ENCODE measurements at regions not wholly inside any gene's neighbourhood (a gene's known extent, or its start where the extent isn't known, plus 50 kb on each side); places are given as distances from the start of the nearest gene placed in this dataset.
"Not testable (repeated sequence)": the region's sequence is repeated elsewhere in the genome, so short reads cannot be mapped to it uniquely, and the experiment has no call there.

DNA sequence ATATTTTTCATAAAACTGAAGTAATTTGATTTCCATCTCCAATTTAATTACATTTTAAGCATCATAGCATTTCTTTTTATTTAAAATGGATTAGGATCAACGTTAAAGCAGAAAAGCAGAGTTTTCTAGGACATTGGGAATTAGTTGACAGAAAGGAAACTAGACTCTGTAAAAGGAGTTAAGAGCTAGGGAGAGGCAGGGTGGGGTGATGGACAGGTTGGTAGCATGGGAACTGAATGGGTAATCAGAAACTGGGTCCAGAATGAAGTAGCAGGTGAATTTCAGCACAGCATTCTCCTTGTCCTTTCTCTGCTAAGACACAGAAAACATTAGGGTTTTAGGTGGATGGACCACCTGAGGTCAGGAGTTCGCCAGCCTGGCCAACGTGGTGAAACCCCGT lies 97.6 kb downstream of the ANAPC4 start:
- FAIRE-seq: no peak

DNA sequence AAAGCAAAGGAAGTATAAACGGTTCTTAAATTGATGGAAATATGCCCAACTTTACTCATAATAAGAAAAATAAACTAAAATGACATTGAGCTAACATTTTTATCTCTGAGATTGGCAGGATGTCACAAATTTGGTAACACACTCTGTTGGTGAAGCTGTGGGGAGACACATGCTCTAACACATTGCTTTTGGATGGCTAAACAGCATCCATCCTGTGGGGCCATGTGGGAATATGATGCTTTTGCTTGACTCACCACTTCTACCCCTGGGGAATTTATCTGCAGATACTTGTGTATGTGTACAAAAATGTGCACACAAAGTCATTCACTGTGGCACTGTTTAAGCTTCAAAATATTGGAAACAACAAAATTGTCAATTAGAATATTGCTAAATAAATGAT lies 100.2 kb downstream of the ANAPC4 start:
- no peak for FAIRE-seq

DNA sequence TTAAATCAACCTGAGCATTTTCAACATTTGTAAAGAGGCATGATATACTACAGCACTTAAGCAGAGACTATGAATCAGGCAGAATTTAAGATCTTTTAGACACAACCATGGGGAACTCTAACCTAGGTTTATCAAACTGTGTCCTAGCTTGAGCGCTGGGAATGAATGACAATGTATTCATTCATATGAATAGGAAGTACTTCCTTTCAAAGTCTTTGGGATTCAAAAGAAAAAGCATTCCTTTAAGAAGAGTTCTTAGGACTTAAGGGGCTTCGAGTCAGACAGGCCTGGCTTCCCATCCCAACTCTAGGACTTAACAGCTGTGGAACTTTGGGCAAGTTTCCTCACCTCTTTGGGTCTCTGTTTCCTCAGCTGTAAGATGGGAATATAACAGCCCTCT lies 104.6 kb downstream of the ANAPC4 start:
- FAIRE-seq: no peak

DNA sequence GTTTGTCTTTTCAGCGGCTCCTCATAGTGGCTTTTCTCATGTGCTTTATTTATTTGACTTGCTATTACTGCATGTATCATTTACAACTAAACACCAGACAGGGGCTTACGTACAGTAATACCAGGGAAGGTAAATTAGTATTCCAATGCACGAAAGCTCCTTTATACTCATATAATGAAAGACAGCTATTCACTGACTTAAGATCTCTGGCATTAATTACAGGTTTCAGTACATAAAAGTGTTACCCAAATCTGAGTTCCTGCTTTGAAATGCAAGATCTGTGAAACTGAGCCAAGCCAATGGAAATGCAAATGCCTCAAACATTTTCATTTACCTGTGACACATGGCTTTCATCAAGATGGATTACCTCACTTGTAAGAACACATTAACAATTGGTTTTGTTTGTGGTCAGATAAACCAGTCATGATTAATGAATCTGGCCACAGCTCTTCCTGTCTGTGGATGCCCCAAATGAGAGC lies 107.2 kb downstream of the ANAPC4 start:
- no peak for FAIRE-seq

GRCh38 chr4:25485104-25485503 lies 108.0 kb downstream of the ANAPC4 start:
- FAIRE-seq: no peak

- no peak for FAIRE-seq
These were observed 109.1 kb downstream of the ANAPC4 start for GRCh38 chr4:25486171-25486570.

GRCh38 chr4:25487155-25487554 lies 110.1 kb downstream of the ANAPC4 start:
- FAIRE-seq: no peak

- FAIRE-seq: no peak
These were observed 112.3 kb downstream of the ANAPC4 start for GRCh38 chr4:25489253-25489797.

GRCh38 chr4:25493466-25493865 lies 116.4 kb downstream of the ANAPC4 start:
- no peak for FAIRE-seq

DNA sequence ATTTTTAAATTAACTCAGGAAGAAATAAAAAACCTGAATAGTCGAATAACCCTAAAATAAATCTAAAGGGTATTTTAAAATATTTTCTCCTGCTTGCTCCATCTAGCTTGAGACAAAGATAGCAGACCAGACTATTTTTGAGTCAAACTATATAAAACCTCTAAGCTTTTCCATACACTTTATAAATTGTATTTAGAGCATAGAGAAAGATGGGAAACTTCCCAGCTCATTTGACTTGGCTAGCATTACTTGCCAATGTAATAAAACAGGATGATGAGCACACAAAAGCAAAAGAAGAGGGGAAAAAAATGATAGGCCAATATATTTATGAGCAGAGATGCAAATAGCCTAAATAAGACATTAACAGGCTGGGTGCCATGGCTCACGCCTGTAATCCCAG lies 117.1 kb downstream of the ANAPC4 start:
- no peak for FAIRE-seq

- no peak for FAIRE-seq
These were observed 123.7 kb downstream of the ANAPC4 start for GRCh38 chr4:25500626-25501316.

DNA sequence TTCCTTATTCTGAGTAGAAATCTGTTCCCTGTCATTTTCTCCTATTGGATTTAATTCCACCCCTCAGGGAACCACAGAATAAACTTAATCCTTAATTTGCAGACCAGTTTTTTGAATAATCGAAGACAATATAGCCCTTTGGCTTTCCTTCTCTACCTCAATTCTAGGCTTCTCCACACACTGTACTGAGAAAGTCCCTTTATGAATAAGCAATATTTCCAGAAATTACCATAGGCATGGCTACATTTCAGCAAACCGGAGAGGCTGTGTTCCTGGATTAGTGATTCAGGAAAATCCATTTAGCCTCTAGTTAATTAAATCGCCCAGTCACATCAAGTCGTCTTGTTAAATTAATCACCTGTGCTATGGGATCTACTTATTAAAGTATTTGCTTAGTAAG lies 125.1 kb downstream of the ANAPC4 start:
- no peak for FAIRE-seq

GRCh38 chr4:25503779-25504178 lies 126.7 kb downstream of the ANAPC4 start:
- no peak for FAIRE-seq

GRCh38 chr4:25504932-25505636 lies 128.0 kb downstream of the ANAPC4 start:
- FAIRE-seq: no peak

DNA sequence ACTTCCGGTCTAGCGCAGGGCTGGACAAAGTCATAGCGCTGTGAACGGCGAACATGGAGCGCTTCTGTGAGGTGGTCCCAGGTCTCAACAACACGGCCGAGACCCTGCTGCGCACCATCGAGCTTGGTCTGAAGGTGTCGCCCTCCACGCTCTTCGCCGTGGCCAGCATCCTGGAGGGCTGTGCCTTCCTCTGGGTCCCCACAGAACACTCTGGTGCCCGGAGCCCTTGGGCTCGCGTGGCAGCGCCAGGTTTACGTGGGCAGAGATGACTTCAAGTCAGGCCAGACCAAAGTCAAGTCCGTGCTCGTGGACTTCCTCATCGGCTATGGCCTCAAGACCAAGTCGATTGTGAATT lies 128.6 kb downstream of the ANAPC4 start:
- no peak for FAIRE-seq

DNA sequence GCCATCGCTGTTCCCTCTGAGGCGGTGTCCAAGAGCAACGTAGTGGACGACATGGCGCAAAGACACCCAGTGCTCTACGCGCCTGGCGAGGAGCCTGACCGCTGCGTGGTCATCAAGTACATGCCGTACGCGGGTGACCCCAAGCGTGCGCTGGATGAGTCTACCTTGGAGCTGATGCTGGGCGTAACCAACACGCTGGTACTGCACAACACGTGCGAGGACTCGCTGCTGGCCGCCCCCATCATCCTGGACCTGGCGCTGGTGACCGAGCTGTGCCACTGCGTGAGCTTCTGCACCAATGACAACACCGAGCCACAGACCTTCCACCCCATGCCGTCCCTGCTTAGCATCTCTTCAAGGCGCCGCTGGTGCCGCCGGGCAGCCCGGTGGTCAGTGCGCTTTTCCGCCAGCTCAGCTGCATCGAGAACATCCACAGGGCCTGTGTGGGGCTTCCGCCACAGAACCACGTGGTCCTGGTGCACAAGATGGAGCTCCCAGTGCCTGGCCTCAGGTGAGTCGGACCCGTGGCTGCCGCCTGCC lies 129.0 kb downstream of the ANAPC4 start:
- no peak for FAIRE-seq

GRCh38 chr4:25509646-25510045 lies 132.6 kb downstream of the ANAPC4 start:
- FAIRE-seq: no peak

- not testable (repeated sequence) for FAIRE-seq
These were observed 134.8 kb downstream of the ANAPC4 start for GRCh38 chr4:25511823-25512222.

DNA sequence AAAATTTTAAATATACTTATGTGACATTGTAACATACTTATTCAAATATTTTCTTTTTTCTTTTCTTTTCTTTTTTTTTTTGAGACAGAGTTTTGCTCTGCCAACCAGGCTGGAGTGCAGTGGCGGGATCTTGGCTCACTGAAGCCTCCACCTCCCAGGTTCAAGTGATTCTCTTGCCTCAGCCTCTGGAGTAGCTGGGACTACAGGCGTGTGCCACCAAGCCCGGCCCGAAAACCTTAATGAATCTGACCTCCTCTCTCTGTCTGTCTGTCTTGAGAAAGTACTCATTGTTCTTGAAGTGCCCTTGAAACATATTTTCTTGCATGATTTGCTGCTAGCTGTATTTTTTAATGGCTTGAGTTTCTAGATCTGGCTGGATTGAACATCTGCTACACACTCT lies 136.8 kb downstream of the ANAPC4 start:
- no peak for FAIRE-seq

DNA sequence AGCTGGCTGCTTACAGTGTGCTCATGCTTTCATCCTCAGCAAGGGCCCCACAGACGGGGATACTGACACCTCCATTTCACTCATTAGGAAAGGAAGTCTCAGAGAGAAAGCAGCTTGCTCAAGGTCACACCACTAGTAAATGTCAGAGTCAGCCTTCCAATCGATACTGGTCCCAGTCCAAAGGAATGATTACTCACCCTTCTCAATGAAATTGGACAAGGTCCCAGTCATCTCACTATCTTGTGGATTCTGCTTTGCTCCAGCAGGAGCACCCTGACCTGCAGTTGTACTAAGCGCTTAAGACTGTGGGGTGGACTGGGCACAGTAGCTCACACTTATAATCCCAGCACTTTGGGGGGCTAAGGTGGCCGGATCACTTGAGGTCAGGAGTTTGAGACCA lies 132.2 kb upstream of the SLC34A2 start:
- FAIRE-seq: no peak

- peak; percentile 91 for FAIRE-seq
These were observed 131.0 kb upstream of the SLC34A2 start for GRCh38 chr4:25524663-25525062.

GRCh38 chr4:25525896-25526295 lies 129.8 kb upstream of the SLC34A2 start:
- no peak for FAIRE-seq

DNA sequence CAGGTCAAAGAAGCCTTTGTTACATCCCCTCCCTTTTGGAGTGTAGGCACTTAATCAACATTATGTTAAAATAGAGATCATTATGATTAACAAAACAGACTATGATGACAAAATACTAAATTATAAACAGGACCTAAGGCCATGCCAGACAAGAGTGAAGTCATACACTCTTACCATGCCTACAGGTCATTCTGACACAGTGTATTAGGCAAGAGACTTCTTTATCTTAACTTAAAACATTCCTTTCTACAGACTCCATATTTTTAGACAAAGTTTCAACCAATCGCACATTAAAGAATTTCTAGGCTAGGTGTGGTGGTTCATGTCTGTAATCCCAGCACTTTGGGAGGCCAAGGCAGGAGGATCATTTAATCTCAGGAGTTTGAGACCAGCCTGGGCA lies 128.6 kb upstream of the SLC34A2 start:
- peak; percentile 26 for FAIRE-seq

GRCh38 chr4:25528391-25528790 lies 127.3 kb upstream of the SLC34A2 start:
- no peak for FAIRE-seq
